Cerebellar cortex (tissue), 1 donor: ENCODE measurements at regions not wholly inside any gene's neighbourhood (a gene's known extent, or its start where the extent isn't known, plus 50 kb on each side); places are given as distances from the start of the nearest gene placed in this dataset.

Experiments
- DNase-seq: peaks from one replicate; pipeline ENCODE4 v3.0.0-alpha.2; 2015; ENCODE audit warnings: low spot score

DNA sequence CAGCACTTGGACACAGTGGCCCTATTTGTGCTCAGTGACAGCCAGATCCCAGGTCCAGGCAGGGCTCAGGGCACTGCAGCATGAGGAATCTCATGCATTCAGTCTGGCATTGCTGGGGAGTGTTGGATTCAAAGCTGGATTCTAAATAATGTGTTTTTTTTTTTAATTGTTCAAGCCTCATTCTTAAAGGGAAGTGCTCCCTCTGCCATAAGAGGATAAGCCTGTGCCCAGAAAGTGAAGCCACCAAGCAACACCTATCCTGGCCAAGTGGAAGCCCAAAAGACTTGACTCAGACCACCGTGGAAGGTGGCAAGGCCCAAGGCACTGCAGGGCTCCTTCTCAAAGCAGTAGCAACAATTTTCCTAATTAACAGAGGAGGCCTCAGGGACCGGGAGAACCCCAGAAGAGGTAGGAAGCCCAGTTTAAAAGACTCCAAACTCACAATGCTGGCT lies 135.6 kb downstream of the ACTL7B start:
- DNase-seq, result no peak

DNA sequence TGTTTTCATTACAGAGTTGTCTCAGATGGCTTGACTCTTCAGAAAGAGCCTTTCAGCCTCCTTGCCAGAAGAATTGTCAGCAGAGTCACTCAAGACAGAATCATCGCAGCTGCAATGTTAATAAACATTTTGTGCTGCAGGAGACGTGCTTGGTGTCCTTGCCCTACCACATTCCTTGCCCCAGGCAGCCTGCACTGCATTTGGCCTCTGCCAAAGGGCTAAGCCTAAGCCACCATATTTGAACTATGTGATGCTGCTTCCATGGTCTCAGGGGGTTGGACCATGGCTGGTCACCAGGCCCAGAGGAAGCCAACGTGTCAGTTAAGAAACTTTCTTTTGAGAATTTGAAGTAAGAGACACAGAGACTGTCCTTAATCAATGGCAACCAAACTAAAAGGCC lies 145.4 kb downstream of the ACTL7B start:
- no peak for DNase-seq

DNA sequence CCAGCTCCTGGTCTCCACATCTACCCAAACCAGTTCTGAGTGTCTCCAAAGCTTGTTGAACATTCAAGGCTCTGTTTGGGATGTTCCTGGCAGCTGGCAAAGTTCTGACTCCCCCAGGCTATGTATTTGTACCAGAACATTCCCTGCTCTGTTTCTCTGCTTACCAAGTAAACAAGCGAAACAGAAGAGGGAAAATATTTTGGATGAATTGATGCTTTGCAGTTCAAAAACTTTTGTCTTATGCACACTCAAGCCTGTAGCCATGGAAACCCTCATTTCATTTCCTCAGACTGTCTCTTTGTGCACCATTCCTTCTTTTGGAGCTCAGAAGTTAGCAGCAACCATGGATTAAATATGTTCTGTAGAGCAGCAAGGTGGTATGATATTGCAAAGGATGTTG lies 145.8 kb downstream of the ACTL7B start:
- no peak for DNase-seq

DNA sequence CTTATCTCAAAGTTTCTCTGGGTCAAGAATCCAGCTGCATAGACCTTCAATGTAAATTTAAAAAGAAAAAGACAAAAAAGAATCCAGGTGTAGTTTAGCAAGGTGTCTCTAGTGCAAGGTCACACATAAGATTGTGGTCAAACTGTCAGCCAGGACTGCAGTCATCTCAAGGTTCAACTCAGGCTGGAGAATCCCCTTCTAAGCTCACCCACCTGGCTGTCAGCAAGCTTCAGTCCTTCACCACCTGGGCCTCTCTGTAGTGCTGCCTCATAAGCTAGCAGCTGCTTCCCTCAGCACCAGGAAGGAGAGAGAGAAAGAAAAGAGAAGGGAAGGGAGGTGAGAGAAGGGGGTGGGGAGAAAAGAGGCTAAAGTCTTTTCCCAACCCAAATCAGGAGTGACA lies 146.7 kb downstream of the ACTL7B start:
- DNase-seq, result no peak

DNA sequence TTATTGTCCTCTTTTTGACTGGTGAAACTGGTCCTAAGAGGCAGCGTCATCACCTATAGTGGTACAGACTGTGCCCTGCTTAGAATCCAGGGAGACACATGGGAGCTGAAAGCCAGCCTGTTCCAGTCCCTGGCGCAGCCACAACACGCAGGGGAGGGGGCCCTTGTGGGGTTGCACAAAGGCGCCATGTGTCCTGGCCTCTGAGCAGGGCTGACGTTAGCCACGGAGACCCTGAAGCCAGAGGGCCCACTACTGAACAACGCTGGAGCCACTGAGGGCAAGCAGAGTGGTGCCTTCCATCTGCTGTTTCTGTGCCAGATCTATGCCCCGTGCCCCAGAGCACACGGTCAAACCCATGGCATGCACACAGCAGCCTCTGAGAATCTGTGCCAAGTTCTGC lies 147.3 kb downstream of the ACTL7B start:
- DNase-seq, result no peak

DNA sequence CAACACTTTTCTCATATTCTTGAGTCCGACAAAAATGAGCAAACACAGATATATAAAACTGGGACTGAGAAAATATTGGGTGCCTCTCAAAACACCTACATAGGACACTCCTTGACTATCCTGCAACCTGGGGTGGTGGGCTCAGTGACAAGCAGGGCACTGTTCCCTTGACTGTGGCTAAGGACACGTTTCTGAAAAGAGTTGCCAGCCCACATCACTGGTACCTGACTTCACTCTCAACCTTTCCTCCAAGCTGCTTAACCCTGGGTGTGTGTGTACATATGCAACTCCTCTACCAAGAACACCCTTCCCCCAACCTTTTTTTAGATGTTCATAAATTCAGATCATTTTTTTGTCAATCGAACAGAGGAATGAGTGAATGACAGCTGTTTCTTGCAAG lies 148.7 kb downstream of the ACTL7B start:
- DNase-seq, result no peak

DNA sequence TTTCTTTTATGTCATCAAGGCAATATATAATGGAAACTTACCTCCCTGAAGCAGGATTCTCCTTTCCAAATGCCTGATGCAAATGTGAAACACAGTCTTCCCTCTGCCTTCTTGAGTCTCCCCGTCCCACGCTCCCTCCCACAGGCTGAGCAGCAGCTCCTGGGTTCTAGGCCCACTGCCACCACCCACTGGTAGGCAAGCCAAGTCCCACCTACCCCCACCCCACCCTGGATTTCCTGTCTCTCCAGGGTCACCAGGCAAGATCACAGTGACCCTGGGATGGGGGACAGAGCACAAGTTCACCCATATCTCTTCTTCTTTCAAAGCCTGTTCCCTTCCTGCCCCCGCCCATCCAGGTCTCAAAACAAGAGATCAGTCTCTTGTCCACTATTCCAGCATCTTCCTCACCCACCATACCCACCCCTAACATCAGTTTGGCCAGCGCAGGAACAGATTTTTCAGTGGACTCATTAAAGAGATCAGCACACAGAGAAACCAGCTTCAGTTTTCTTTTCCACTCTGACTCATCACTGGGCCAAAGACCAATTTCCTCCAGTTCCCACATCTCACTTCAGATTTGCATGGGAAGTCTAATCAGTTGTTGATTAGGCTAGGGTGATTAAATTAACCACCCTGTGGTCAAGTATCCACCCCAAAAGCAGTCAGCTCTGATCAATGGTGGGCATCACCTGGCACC lies 151.5 kb downstream of the ACTL7B start:
- no peak for DNase-seq

DNA sequence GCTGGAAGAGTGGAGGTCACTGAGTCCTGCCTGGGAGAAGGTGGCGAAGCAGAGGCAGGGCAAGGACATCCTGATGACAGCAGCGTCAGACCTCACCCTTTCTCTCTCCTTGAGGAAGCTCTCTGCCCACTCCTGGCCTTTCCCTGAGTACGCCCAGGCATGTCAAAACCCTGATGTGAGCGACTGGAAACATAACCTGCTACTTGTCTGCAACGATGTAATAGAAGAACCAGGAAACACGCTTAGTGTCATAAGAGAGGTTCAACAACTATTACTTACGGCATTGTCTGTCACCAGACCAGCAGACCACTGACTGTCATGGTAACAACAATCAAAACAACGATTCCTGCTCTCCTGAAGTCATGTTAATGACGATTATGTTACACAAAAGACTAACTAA lies 152.4 kb downstream of the ACTL7B start:
- DNase-seq, result no peak

DNA sequence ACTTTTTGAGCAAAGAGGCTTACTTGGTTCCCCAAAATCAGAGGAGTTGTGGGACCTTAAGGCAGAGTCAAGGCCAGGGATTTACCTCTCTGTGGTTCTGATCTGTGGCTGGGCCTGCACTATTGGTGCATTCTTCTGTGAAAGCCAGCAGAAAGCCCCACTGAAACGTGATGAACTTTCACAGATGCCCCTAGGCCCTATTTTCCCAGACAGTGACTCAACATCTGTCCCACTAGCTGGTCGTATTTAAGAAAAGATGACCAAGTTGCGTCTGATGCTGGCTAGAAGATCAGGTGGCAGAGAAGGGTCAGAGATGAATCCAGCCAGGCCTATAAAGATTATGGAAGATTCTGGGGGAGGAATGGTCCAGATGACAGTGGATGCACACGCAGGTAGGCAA lies 153.1 kb downstream of the ACTL7B start:
- no peak for DNase-seq

DNA sequence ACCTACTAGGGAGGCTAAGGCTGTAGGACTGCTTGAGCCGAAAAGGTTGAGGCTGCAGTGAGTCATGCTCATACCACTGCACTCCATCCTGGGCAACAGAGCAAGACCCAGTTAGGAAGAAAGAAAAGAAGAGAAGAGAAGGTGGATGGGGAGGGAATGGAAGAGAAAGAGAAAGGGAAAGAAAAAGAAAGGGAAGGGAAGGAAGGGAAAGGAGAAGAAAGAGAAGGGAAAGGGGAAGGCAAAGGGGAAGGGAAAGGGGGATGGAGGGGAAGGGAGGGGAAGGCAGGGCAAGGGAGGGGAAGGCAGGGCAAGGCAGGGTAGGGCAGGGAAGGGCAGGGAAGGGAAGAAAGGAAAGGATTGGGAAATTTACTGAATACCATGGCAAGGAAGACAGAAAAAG lies 157.0 kb downstream of the ACTL7B start:
- DNase-seq, result no peak

DNA sequence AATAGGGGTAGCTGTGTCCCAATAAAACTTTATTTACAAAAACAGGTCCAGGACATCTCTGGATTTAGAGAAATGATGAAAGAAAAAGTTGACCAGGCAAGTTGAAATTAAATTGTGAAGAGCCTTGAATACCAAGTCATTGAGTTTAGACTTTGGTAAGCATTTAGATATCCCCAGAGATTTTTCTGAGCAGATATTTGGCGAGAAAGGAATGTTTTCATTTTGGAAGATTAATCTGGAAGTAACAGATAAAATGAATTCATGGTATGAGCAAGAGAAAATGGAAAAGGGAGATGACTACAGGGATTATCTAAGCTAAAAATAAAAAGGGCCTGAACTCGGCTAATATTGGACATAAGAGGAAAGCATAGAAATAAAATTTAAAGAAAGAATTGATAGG lies 157.6 kb downstream of the ACTL7B start:
- DNase-seq, result no peak

DNA sequence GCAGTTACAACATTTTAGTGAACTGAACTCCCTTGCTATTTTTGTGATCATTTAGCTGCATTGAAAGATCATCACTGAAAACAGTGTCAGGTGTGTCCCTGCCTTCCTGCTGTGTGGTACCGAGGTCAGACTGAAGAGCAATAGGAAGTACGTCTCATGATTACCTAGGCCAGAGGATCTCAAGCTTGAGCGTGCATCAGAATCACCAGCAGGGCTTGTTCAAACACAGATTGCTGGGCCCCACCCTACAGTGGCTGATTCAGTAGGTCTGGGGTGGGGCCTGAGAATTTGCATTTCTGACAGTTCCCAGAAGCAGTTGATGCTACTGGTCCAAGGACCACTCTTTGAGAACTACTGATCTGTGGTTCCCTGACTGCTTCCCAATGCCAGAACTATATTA lies 159.6 kb downstream of the ACTL7B start:
- no peak for DNase-seq

DNA sequence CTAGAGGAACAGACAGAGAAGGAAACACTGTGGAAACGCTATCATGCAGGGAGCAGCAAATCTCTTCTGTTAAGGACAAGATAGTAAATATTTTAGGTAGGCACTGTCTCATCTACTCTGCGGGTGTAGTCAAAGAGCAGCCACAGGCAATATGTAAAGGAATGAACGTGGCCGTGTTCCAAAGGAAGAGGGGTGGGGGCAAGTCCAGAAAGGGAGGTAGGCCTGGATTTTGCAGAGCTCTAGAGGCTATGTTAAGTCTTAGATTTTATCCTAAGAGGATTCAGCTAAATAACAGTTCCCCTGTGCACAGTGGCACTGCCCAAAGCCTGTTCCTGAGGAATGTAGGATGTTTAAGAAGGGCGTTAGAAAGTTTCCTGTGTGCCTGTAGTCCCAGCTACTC lies 161.6 kb downstream of the ACTL7B start:
- DNase-seq, result no peak

DNA sequence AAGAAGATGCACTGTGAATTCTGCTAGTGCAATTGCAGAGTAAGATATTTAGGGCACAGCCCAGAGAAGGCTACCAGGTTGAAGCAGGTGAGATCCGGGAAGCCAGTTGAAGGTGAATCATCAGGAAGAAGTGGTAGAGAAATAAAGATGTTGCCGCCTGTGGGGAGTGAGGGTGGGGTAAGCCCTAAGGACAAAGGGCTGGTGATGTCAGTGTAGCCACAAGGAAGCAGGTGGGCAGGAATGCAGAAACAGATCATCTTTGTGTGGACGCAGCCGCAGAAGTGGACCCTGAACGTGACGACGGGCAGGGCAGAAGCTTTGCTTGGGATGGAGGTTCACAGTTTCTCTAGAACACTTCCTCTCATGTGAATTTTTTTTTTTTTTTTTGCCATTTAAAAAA lies 164.2 kb downstream of the ACTL7B start:
- DNase-seq, result no peak

DNA sequence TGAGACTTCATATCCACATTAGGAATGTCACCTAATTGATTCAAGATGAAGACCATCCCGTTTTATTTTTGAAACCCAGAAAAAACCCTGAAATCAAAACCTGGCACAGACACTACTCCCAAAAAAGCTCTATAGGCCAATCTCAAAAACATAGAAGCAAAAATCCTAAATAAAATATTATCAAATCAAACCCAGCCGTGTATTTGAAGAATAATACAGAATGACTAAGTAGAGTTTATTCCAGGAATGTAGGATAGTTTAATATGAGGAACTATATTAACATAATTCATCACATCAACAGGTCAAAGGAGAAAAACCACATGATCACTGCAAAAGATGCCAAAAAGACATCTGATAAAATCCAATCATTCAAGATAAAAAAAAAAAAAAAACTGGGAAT lies 167.1 kb downstream of the ACTL7B start:
- no peak for DNase-seq

DNA sequence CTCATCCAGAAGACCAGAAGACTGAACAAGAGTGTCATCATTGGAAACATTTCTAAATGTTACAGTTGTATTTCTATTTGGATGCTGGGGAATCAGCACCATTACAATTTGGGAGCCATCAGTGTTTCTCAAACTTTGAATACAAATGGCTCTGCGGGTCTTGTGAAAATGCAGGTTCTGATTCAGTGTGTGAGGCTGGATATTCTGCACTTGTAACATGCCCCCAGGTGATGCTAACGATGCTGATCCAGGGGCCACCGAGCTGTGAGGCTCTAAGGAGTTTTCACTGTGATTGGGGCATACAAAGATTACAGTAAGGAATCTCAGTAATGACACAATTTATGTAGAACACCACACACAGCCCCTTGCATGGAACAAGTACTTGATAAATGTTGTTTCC lies 167.7 kb downstream of the ACTL7B start:
- DNase-seq, result no peak

DNA sequence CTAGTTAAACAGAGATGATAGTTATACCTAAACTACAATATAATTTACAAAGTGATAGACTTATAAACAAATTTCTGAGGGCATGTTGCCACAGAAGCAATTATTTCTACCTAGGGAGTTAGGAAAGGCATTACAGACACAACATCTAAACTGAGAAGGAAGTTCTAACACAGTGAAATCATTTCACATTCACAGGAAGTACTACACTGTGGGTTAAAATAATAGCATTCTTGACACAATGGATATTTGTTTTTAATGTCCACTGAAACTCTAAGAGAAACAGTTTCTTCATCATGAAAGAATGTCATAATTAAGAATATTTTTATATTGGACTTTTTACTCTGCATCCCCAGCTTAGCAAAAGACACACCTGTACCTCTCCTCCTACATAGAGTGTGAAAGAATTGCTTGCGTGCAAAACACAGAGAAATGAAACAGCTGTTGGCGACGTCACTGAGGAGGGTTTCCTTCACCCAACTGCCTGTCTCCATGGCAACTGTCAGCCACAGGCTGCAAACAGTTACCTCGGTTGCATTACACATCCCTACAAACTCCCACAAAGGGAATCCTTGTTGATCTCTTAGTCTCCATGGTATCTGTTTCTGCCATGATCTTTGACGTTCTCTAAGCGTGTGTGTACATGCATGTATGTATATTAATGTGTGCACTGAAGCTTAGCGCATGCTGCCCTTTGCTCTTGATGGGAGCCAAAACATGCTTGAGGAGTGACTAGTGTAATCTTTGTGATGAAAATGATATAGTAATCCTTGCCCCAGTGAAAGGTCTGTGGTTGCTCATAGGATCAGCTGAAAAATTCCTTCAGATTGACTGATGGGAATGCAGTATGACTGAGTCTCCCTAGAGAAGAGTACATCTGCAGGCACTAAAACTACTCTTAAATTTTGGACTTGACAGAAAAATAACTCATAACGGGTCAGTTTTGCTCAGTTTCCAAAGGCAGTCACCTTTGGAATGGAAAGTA lies 168.5 kb downstream of the ACTL7B start:
- no peak for DNase-seq

DNA sequence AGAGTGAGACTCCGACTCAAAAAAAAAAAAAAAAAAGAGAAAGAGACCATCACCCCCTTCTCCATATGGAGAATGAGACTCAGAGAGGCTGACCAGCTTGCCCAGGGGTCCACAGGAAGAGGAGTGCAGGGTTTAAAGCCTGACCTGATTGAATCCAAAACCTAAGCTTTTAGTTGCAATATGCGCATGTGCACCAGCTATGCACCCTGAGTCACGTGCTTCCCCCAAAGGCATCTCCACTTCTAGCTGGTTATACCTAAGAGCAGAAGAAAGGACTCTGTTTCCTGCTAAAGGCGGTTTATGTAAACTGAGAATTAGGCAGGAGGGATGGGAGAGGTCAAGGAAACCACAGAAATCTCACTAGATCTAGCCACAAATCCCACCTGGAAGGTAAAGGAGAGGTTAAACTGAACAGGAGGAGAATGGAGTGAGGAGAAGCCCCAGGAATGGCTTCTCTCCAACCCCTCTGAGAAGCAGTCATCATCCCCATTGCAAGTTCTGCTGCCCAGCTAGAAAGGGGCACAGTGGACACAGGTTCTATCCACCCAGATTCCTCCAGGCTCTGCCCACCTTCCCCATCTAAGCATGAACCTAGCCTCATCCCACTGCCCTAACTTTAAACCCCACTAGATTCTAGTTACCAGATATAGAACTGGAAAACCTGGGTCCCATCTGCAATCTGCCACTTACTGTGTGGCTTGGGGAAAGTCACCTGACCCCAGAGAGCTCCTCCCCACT lies 171.3 kb downstream of the ACTL7B start:
- no peak for DNase-seq

DNA sequence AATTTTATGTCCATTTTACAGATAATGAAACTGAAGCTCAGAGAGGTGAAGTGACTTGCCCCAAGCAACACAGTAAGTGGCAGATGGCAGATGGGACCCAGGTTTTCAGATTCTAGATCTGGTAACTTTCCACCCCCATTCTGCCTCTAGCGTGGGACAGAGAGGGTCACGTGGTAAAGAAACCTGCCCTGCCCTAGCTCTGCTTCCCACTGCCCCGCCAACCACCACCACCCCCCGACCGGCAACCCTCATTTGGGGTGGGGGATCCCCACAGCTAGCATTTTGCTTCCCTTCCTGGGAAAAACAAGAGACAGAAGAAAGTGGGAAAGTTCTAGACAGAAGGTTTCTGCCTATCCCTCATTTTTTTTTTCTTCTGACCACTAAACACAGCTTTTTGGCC lies 172.5 kb downstream of the ACTL7B start:
- no peak for DNase-seq

DNA sequence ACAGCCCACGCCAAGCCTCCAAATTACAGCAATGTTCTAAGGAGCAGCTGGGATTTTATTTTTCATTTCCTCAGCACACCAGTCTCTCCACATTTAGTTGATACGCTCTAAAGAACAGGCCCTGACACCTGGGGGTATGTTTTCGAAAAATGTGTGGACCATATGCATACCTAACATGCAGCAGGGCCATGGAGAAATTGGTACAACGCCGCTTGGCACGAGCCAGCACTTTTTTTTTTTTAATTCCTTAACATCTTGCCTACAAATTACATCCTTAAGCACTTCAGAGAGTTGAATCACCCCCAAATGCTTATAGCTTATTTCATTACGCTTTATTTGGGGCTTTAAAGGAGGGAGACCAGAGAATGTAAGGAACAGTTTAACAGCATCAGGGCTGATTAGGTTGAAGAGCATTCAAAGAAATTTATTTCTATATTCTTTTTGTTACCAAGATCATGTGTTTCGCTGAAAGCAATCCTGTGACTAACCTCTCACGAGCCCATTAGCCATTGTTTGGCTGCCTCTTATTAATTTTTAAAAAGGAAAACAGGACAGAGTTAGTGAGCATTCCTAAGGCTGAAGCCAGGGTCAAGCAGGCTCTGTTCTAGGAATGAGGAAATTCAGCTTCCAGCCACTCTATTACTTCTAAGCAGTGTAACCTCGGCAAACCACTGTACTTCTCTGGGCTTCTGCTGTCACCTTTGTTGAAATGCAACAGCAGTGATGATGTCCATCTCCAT lies 173.8 kb downstream of the ACTL7B start:
- no peak for DNase-seq

DNA sequence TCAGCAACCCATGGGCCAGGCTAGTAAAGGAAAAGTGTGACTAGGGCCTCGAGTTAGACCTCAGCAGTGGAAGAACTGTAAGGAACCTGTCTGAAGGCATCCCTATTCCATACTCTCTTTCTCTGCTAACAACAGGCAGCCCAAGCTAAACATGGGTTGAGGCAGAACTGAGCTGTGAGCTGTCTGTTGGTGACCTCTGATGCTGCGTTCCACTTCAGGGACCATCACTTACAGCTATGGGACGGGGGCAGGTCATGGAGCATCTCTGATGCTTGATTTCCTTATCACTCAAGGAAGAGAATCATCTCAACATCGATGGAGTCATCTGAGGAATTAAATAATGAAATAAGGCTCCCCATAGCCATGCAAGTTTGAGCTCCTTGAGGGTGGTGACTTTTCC lies 174.8 kb downstream of the ACTL7B start:
- no peak for DNase-seq

DNA sequence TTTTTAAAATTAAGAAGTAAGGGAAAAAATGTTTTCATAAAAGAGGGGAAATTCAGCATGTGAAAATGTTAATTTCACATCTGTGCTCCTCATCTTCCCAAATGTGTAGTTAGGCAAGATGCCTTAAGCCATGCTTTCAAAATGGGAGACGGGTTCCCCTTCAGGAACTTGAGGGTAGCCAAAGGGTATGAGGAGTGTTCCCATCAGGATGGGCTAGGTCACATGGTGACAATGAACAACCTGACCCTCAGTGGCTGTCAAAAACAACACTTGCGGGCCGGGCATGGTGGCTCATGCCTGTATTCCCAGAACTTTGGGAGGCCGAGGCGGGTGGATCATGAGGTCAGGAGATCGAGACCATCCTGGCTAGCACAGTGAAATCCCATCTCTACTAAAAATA lies 178.0 kb downstream of the ACTL7B start:
- no peak for DNase-seq
